HG02970 (cell line): ENCODE measurements at regions not wholly inside any gene's neighbourhood (a gene's known extent, or its start where the extent isn't known, plus 50 kb on each side); places are given as distances from the start of the nearest gene placed in this dataset.

ENCODE experiments used
- ATAC-seq: cut with Tn5 transposase; IDR thresholded peaks from one replicate; pipeline ENCODE4 v1.9.1; 2021; ENCODE audit warnings: mild to moderate bottlenecking, moderate library complexity, moderate number of reproducible peaks; ENCODE audit not compliant: unreplicated experiment, low FRiP score

- no peak for ATAC-seq
Observed at GRCh38 chr2:177340158-177340557, 52.4 kb upstream of the AGPS start.

GRCh38 chr2:177342736-177343135 lies 49.8 kb upstream of the AGPS start:
- ATAC-seq: no peak
